MV-4-11 (cell line): ENCODE measurements at regions not wholly inside any gene's neighbourhood (a gene's known extent, or its start where the extent isn't known, plus 50 kb on each side); places are given as distances from the start of the nearest gene placed in this dataset.

Source experiments
- DNase-seq: peaks from one replicate; lab custom pipeline; 2025; lab: John Stamatoyannopoulos, UW

DNA sequence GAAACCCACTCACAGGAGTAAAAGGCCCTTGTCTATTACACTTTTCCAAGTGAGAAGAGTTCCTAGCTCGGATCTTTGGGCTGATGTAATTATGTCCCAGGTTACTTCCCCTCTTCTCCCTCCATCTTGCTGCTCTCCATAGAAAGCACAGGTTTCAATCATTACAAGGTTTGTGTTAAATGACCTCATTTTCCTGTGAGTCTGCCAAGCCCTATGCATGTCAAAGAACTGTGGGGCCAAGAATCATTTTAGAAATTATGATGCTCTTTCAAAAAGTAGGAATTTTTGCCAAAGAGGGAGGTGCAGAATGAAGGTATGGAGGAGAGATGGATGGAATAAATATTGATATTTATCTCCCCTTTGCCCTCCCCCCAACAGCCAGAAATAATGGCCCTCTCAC, 129.3 kb upstream of the TPM1 start:
- DNase-seq, result no peak

GRCh38 chr15:62914461-62915079, 128.0 kb upstream of the TPM1 start:
- no peak for DNase-seq

- DNase-seq, result peak; percentile 75
These were observed 121.7 kb upstream of the TPM1 start for GRCh38 chr15:62920682-62921502.

GRCh38 chr15:62922514-62922913, 120.0 kb upstream of the TPM1 start:
- DNase-seq, result no peak

DNA sequence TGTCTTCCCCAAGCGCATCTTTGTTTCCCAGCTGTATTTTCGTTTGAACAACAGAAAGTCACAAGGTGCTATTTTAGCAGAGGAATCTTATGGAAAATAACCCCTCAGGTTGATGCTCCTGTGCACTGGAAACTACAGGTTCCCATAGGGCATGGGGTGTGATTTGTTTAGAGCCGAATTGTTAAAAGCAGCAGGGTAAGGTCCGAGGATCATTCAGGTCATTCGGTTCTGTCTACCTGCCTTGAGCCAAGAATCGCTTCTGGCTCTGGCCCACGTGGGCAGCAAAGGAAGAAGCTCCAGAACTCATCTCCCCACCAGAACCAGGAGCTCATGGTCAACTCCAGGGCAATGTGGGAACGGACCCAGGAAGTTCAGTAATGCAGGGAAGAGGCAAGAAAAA, 116.7 kb upstream of the TPM1 start:
- no peak for DNase-seq

- DNase-seq, result no peak
These were observed 115.4 kb upstream of the TPM1 start for GRCh38 chr15:62927196-62927595.

DNA sequence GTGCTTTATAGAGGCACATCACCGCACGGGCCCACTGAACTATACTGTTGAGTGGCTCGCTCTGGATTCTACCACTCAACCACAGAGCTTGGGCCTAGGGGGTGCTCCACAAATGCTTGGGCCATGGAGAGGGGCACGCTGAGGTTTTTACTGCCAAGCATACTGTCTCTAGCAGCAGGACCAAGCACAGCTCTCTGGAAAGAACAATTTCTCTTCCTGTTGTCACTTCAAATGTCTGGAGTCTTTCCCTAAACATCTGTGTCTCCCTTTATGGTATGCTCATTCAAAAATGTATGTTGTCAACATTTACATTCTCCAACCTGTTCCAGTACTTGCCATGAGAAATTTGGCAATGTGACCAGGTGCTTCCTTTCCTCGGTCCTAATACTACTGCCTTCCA, 114.7 kb upstream of the TPM1 start:
- no peak for DNase-seq

GRCh38 chr15:62928242-62928999, 114.1 kb upstream of the TPM1 start:
- DNase-seq, result no peak

DNA sequence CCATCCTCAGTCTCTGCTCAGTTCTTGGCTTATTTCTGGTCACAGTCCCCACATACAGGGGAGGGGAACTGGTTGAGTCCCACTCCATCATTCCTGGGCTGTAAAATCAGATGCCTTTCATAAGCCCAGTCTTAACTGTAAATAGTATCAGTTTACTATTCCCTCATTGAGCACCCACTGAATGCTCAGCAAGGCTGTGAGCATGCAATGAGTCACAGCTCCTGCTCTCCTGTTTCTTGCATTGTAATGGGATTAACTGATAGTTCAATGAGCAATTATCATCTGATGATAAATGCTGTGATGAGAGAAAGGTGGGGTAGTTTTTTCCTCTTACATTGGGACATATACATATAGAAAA, 113.6 kb upstream of the TPM1 start:
- DNase-seq, result no peak

GRCh38 chr15:62931650-62932049, 110.9 kb upstream of the TPM1 start:
- peak; percentile 87 for DNase-seq

DNA sequence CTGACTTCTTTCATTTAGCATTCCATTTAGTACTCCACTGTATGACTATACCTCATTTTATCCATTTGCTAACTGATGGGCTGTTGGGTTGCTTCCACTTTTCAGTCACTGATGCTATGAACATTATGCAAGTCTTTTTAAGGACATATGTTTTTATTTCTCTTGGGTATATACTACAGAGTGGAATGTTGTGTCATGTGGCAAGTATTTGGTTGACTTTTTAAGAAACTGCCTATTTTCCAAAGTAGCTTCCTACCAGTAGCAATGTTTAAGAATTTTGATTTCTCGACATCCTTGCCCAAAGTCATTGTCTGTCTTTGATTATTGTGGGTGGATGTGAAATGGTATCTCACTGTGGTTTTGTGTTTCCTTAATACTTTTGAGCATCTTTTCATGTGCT, 110.1 kb upstream of the TPM1 start:
- DNase-seq, result peak; percentile 35

GRCh38 chr15:62933386-62933785, 109.2 kb upstream of the TPM1 start:
- DNase-seq, result no peak

DNA sequence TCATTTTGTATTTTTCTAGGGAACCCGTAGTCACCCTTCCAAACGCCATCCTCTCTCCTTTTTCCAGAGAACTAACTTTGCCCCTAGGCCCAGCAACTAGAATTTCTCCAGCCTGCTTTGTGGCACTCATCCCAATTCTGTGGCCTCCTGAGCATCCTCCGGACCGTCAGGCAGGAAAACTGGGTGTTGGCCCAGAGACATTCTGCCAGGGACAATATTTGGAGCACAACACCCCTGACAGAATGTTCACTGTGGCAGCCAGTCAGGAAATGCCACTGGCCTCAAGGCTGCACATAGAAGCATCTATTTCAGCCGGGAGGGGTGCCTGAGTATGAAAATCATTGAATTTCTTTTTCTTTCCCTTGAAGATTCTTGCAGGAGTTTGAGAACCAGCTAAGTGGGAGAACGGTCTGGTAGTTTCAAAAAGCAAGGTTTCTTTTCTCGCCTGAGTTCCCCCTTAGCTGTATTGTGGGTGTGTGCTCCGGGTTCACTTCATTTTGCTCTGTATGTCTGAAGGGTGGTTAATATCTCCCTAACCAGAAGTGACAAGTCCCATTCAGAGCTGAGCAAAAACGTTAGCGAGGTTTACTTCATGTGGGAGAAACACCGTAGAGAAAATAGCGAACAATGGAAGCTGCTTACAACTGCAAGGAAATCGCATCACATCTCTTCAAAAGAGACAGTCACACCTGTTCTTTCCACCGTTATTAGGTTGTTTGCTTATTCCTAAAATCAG, 108.1 kb upstream of the TPM1 start:
- DNase-seq, result no peak

DNA sequence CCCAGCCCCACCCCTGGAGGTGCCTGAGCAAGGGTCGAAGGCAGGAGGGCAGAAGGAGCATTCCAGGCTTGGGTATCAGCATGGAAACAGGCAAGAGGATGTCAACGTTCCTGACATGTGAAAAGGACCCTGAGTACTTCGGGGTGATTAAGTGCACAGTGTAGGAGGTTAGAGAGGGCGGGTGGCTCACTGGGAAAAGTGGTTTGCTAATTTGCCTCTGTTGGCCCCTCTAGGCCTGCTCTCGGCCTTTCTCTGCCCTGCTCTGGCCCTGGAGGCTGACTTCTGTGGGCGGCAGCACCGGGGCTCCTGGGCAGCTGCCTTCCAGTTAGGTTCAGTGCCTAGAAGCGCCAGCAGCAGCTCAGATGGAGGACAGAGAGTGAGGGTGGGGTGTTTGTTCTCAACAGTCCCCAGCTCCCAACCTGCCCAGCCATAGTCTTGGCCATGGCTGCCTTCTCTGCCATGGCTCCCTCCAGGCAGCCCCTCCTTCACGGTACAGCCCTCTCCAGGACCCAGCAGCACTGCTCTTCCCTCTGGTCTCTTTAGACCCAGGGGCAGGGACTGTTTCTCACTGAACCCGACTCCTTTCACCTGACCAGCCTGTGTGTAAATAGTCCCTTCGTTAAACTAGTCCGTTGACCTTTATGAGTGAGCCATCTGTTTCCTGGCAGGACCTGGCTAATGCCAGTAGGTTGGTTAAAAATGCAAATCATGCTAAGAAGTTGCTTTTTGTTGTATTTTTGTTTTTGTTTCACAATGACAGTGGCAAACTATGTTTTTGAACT, 107.1 kb upstream of the TPM1 start:
- no peak for DNase-seq

DNA sequence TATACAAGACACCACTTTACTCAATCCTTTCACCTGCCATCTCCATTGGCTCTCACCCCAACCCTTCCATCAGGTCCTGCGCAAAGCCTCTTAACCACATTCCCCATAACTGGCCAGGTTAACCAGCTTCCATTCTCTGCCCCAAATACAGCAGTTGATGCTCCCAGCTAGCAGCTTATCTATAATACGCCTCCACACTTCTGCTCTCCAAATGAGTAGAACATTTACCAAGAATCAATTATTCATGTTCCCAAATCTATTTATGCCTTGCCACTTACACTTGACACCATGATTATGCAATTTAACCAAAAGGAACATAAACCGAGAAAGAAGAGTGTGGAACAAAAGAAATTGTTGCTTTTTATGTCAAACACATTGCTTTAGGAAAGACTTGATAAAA, 103.7 kb upstream of the TPM1 start:
- peak; percentile 89 for DNase-seq

- no peak for DNase-seq
These were observed 102.3 kb upstream of the TPM1 start for GRCh38 chr15:62940093-62940754.

GRCh38 chr15:62940755-62941361, 101.7 kb upstream of the TPM1 start:
- peak; percentile 94 for DNase-seq

- no peak for DNase-seq
These were observed 100.8 kb upstream of the TPM1 start for GRCh38 chr15:62941699-62942098.

DNA sequence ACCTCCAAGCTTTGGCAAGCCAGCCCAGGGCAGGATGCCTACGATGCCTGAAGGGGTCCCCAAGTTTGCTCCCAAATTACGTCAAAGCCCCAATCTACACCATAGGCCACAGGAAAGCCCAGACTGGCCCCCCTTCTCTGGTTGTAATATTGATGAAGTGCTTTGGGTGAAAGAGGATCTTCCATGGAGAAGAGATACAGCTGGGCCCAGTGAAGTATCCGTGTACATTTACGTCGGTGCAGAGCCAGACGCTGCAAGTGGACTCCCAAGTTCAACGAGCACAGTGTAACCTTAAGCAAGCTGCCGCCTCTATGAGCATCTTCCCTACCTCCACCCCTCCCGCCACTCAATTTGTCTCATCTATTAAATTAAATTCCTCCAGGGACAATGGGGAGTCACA, 100.1 kb upstream of the TPM1 start:
- no peak for DNase-seq

GRCh38 chr15:62945063-62945462, 97.5 kb upstream of the TPM1 start:
- DNase-seq, result no peak

GRCh38 chr15:62945760-62946159, 96.8 kb upstream of the TPM1 start:
- peak; percentile 52 for DNase-seq
